Stimulated activated memory B cell treated with anti-CD40 and anti-IgM and Interleukin-4, amounts not matched to agents 10 μg/mL and 1 μg/mL and 100 μg/mL, for 72 hours (primary cell): ENCODE measurements at regions not wholly inside any gene's neighbourhood (a gene's known extent, or its start where the extent isn't known, plus 50 kb on each side); places are given as distances from the start of the nearest gene placed in this dataset.
"Not testable (repeated sequence)": the region's sequence is repeated elsewhere in the genome, so short reads cannot be mapped to it uniquely, and the experiment has no call there.

ENCODE experiments used
- ATAC-seq: fragments of 150-1000 bp; cut with Tn5 transposase; 2 replicates; pipeline ENCODE4 v1.10.0; 2021
- H3K27ac Mint-ChIP-seq: one replicate; pipeline ENCODE4 v1.8.0; 2022; ENCODE audit warnings: mild to moderate bottlenecking, mixed read lengths
- H3K27me3 Mint-ChIP-seq: one replicate; pipeline ENCODE4 v1.8.0; 2022; ENCODE audit warnings: mixed read lengths
- H3K36me3 Mint-ChIP-seq: one replicate; pipeline ENCODE4 v1.8.0; 2022; ENCODE audit warnings: mixed read lengths
- H3K4me1 Mint-ChIP-seq: one replicate; pipeline ENCODE4 v1.8.0; 2022; ENCODE audit warnings: mixed read lengths
- H3K4me3 Mint-ChIP-seq: one replicate; pipeline ENCODE4 v1.8.0; 2022; ENCODE audit warnings: mild to moderate bottlenecking, moderate library complexity, mixed read lengths
- H3K9me3 Mint-ChIP-seq: one replicate; pipeline ENCODE4 v1.8.0; 2022; ENCODE audit warnings: mixed read lengths

- Mint-ChIP-seq H3K27me3 (peaks cover 13% of the 10 kb centered on the region), H3K4me3 (no peak overlapping the region), H3K9me3 (no peaks in the 10 kb centered on the region), H3K4me1 (no peaks in the 10 kb centered on the region), H3K27ac (no peak overlapping the region), H3K36me3 (no peaks in the 10 kb centered on the region)
- ATAC-seq = no peak
These were observed 110.6 kb upstream of the FHL2 start for GRCh38 chr2:105509269-105510086.

GRCh38 chr2:105506860-105507259, 108.0 kb upstream of the FHL2 start:
- not testable (repeated sequence) for ATAC-seq, H3K4me3 Mint-ChIP-seq, H3K27ac Mint-ChIP-seq, H3K9me3 Mint-ChIP-seq, H3K27me3 Mint-ChIP-seq, H3K36me3 Mint-ChIP-seq, H3K4me1 Mint-ChIP-seq

- H3K36me3 Mint-ChIP-seq = no peaks in the 10 kb centered on the region
- no peak for ATAC-seq
- no peak overlapping the region for H3K4me3 Mint-ChIP-seq
- H3K9me3 Mint-ChIP-seq = peaks cover 5% of the 10 kb centered on the region
- no peaks in the 10 kb centered on the region for H3K4me1 Mint-ChIP-seq
- peaks cover 12% of the 10 kb centered on the region for H3K27me3 Mint-ChIP-seq
- no peak overlapping the region for H3K27ac Mint-ChIP-seq
These were observed 105.6 kb upstream of the FHL2 start for GRCh38 chr2:105504459-105504858.

GRCh38 chr2:105502625-105503334, 103.9 kb upstream of the FHL2 start:
- Mint-ChIP-seq H3K9me3 (peaks cover 5% of the 10 kb centered on the region), H3K27ac (no peak overlapping the region), H3K4me3 (no peak overlapping the region), H3K4me1 (no peaks in the 10 kb centered on the region), H3K36me3 (no peaks in the 10 kb centered on the region), H3K27me3 (peaks cover 28% of the 10 kb centered on the region)
- ATAC-seq = no peak

GRCh38 chr2:105498281-105498846, 99.5 kb upstream of the FHL2 start:
- no peak for ATAC-seq
- peaks cover 39% of the 10 kb centered on the region for H3K27me3 Mint-ChIP-seq
- no peak overlapping the region for H3K4me3 Mint-ChIP-seq
- no peak overlapping the region for H3K27ac Mint-ChIP-seq
- peaks cover 8% of the 10 kb centered on the region for H3K9me3 Mint-ChIP-seq
- no peaks in the 10 kb centered on the region for H3K36me3 Mint-ChIP-seq
- no peaks in the 10 kb centered on the region for H3K4me1 Mint-ChIP-seq

- H3K36me3 Mint-ChIP-seq = peaks cover 7% of the 10 kb centered on the region
- H3K27me3 Mint-ChIP-seq = peaks cover 52% of the 10 kb centered on the region
- peaks cover 14% of the 10 kb centered on the region for H3K9me3 Mint-ChIP-seq
- H3K27ac Mint-ChIP-seq = no peak overlapping the region
- H3K4me3 Mint-ChIP-seq = no peak overlapping the region
- H3K4me1 Mint-ChIP-seq = no peaks in the 10 kb centered on the region
- ATAC-seq = no peak
These were observed 98.2 kb upstream of the FHL2 start for GRCh38 chr2:105497094-105497493.

GRCh38 chr2:105496271-105496670, 97.4 kb upstream of the FHL2 start:
- Mint-ChIP-seq H3K4me3 (no peak overlapping the region), H3K27me3 (peaks cover 58% of the 10 kb centered on the region), H3K36me3 (peaks cover 7% of the 10 kb centered on the region), H3K27ac (no peak overlapping the region), H3K9me3 (peaks cover 13% of the 10 kb centered on the region), H3K4me1 (no peaks in the 10 kb centered on the region)
- ATAC-seq = no peak

GRCh38 chr2:105494683-105495425, 96.0 kb upstream of the FHL2 start:
- Mint-ChIP-seq H3K4me1 (no peaks in the 10 kb centered on the region), H3K36me3 (peaks cover 7% of the 10 kb centered on the region), H3K27ac (no peak overlapping the region), H3K4me3 (no peak overlapping the region), H3K9me3 (peaks cover 9% of the 10 kb centered on the region), H3K27me3 (peaks cover 54% of the 10 kb centered on the region)
- ATAC-seq = no peak

- Mint-ChIP-seq H3K27ac (no peak overlapping the region), H3K4me1 (no peaks in the 10 kb centered on the region), H3K9me3 (peaks cover 14% of the 10 kb centered on the region), H3K27me3 (peaks cover 25% of the 10 kb centered on the region), H3K4me3 (no peak overlapping the region), H3K36me3 (peaks cover 7% of the 10 kb centered on the region)
- ATAC-seq = no peak
These were observed 92.1 kb upstream of the FHL2 start for GRCh38 chr2:105490956-105491355.

GRCh38 chr2:105490204-105490603, 91.4 kb upstream of the FHL2 start:
- Mint-ChIP-seq H3K36me3 (peaks cover 7% of the 10 kb centered on the region), H3K4me1 (no peaks in the 10 kb centered on the region), H3K27me3 (peaks cover 25% of the 10 kb centered on the region), H3K9me3 (peaks cover 14% of the 10 kb centered on the region), H3K4me3 (no peak overlapping the region), H3K27ac (no peak overlapping the region)
- no peak for ATAC-seq

- Mint-ChIP-seq H3K27me3 (peaks cover 25% of the 10 kb centered on the region), H3K9me3 (peaks cover 14% of the 10 kb centered on the region), H3K27ac (no peak overlapping the region), H3K4me1 (no peaks in the 10 kb centered on the region), H3K36me3 (peaks cover 7% of the 10 kb centered on the region), H3K4me3 (no peak overlapping the region)
- ATAC-seq = no peak
These were observed 90.5 kb upstream of the FHL2 start for GRCh38 chr2:105489168-105489878.

- Mint-ChIP-seq H3K27ac (no peak overlapping the region), H3K27me3 (peaks cover 23% of the 10 kb centered on the region), H3K4me3 (no peak overlapping the region), H3K9me3 (peaks cover 10% of the 10 kb centered on the region), H3K4me1 (no peaks in the 10 kb centered on the region), H3K36me3 (peaks cover 7% of the 10 kb centered on the region)
- no peak for ATAC-seq
These were observed 89.4 kb upstream of the FHL2 start for GRCh38 chr2:105488285-105488684.

GRCh38 chr2:105487142-105488069, 88.6 kb upstream of the FHL2 start:
- no peak for ATAC-seq
- Mint-ChIP-seq H3K4me3 (no peak overlapping the region), H3K9me3 (peaks cover 5% of the 10 kb centered on the region), H3K27me3 (peaks cover 14% of the 10 kb centered on the region), H3K4me1 (no peaks in the 10 kb centered on the region), H3K27ac (no peak overlapping the region), H3K36me3 (no peaks in the 10 kb centered on the region)

- no peaks in the 10 kb centered on the region for H3K36me3 Mint-ChIP-seq
- no peak overlapping the region for H3K27ac Mint-ChIP-seq
- no peak for ATAC-seq
- H3K27me3 Mint-ChIP-seq = peaks cover 8% of the 10 kb centered on the region
- no peak overlapping the region for H3K4me3 Mint-ChIP-seq
- H3K4me1 Mint-ChIP-seq = no peaks in the 10 kb centered on the region
- H3K9me3 Mint-ChIP-seq = peaks cover 5% of the 10 kb centered on the region
These were observed 87.9 kb upstream of the FHL2 start for GRCh38 chr2:105486762-105487141.
